Testis (tissue), 2 donors: ENCODE measurements at regions not wholly inside any gene's neighbourhood (a gene's known extent, or its start where the extent isn't known, plus 50 kb on each side); places are given as distances from the start of the nearest gene placed in this dataset.

Experiments used
- CTCF ChIP-seq, 3 experiments: fragments of 450-650 bp in 2 of 3; fragments of 200-600 bp in 1 of 3; sonication (generic) in 1 of 3; IDR thresholded peaks; one replicate each; pipeline ENCODE4 v1.5.1; 2016 to 2019; ENCODE audit warnings: antibody characterized with exemption in 3 of 3, mild to moderate bottlenecking in 2 of 3, moderate library complexity in 1 of 3
- POLR2A ChIP-seq: fragments of 450-650 bp; IDR thresholded peaks from one replicate; pipeline ENCODE4 v1.6.1; 2017; ENCODE audit warnings: antibody characterized with exemption, mild to moderate bottlenecking, moderate library complexity

GRCh38 chr17:12575641-12576040 lies 90.0 kb upstream of the MYOCD start:
- TF ChIP-seq CTCF (IDR thresholded peaks at IDR 0.05) (no peak), POLR2A (no peak)
